Anterior cingulate cortex (tissue), 58 donors: ENCODE measurements at regions not wholly inside any gene's neighbourhood (a gene's known extent, or its start where the extent isn't known, plus 50 kb on each side); places are given as distances from the start of the nearest gene placed in this dataset.
"Not testable (repeated sequence)": the region's sequence is repeated elsewhere in the genome, so short reads cannot be mapped to it uniquely, and the experiment has no call there.

ENCODE experiments used
- DNase-seq, 58 donors: peaks; one replicate each; lab custom pipeline; 2025; lab: John Stamatoyannopoulos, UW

GRCh38 chr16:58983181-58983965 is 249.3 kb upstream of the GOT2 start:
- not testable (repeated sequence) for DNase-seq

- no peak for DNase-seq
Observed at GRCh38 chr16:58970775-58971174, 236.7 kb upstream of the GOT2 start.

GRCh38 chr16:58963479-58963878 is 229.4 kb upstream of the GOT2 start:
- no peak for DNase-seq

GRCh38 chr16:58962811-58963210 is 228.7 kb upstream of the GOT2 start:
- no peak for DNase-seq

- DNase-seq: no peak
Observed at GRCh38 chr16:58960484-58960883, 226.4 kb upstream of the GOT2 start.

GRCh38 chr16:58960034-58960433 is 225.9 kb upstream of the GOT2 start:
- DNase-seq: no peak

GRCh38 chr16:58958749-58959148 is 224.6 kb upstream of the GOT2 start:
- no peak for DNase-seq

GRCh38 chr16:58948244-58948643 is 214.1 kb upstream of the GOT2 start:
- DNase-seq: no peak

- DNase-seq: no peak
Observed at GRCh38 chr16:58940609-58941008, 206.5 kb upstream of the GOT2 start.

- no peak for DNase-seq
Observed at GRCh38 chr16:58938811-58939210, 204.7 kb upstream of the GOT2 start.

GRCh38 chr16:58937661-58938060 is 203.5 kb upstream of the GOT2 start:
- DNase-seq: no peak

GRCh38 chr16:58933186-58933585 is 199.1 kb upstream of the GOT2 start:
- DNase-seq: no peak

- DNase-seq: no peak
Observed at GRCh38 chr16:58931436-58931835, 197.3 kb upstream of the GOT2 start.

- DNase-seq: no peak
Observed at GRCh38 chr16:58923094-58923493, 189.0 kb upstream of the GOT2 start.

GRCh38 chr16:58913456-58913855 is 179.3 kb upstream of the GOT2 start:
- DNase-seq: no peak

- no peak for DNase-seq
Observed at GRCh38 chr16:58912571-58912970, 178.5 kb upstream of the GOT2 start.

- DNase-seq: no peak
Observed at GRCh38 chr16:58906981-58907715, 173.0 kb upstream of the GOT2 start.

GRCh38 chr16:58904291-58904690 is 170.2 kb upstream of the GOT2 start:
- no peak for DNase-seq

GRCh38 chr16:58889516-58889915 is 155.4 kb upstream of the GOT2 start:
- DNase-seq: no peak

- DNase-seq: no peak
Observed at GRCh38 chr16:58885528-58886170, 151.5 kb upstream of the GOT2 start.

- DNase-seq: no peak
Observed at GRCh38 chr16:58884141-58884540, 150.0 kb upstream of the GOT2 start.

GRCh38 chr16:58883131-58883530 is 149.0 kb upstream of the GOT2 start:
- DNase-seq: no peak
